PFSK-1 (cell line): ENCODE measurements at regions not wholly inside any gene's neighbourhood (a gene's known extent, or its start where the extent isn't known, plus 50 kb on each side); places are given as distances from the start of the nearest gene placed in this dataset.

Experiments used
- FOXP2 ChIP-seq: optimal IDR thresholded peaks from 2 replicates; pipeline ENCODE3; 2011; ENCODE audit warnings: borderline replicate concordance, control low read depth, inconsistent platforms; ENCODE audit not compliant: insufficient read depth; ENCODE audit errors: extremely low read length, extremely low read depth
- POLR2AphosphoS5 ChIP-seq: IDR thresholded peaks from 2 replicates; pipeline ENCODE4 v1.6.1; 2012; ENCODE audit warnings: low read depth, mild to moderate bottlenecking, control low read depth, low read length, moderate library complexity
- REST ChIP-seq, 2 experiments: IDR thresholded peaks; 2 replicates each; pipeline versions ENCODE4 v1.6.1 to v1.8.0; 2011 to 2012; ENCODE audit warnings: low read depth in 2 of 2, low read length in 2 of 2, control low read depth in 1 of 2, inconsistent platforms in 1 of 2, mild to moderate bottlenecking in 1 of 2, moderate library complexity in 1 of 2; ENCODE audit not compliant: insufficient read depth in 1 of 2
- SIN3A ChIP-seq: IDR thresholded peaks from 2 replicates; pipeline ENCODE4 v1.6.1; 2012; ENCODE audit warnings: mild to moderate bottlenecking, low read length, moderate library complexity, borderline replicate concordance; ENCODE audit not compliant: insufficient read depth
- TAF1 ChIP-seq: IDR thresholded peaks from 2 replicates; pipeline ENCODE4 v1.6.1; 2012; ENCODE audit warnings: low read length, control low read depth, borderline replicate concordance; ENCODE audit not compliant: insufficient read depth

- no peak for TF ChIP-seq SIN3A
- TF ChIP-seq FOXP2 = no peak
- TF ChIP-seq TAF1 = no peak
- no peak for TF ChIP-seq REST (IDR thresholded peaks at IDR 0.05; ENCODE audit: insufficient read depth in 1 of 2, low read depth in 2 of 2, low read length in 2 of 2)
- no peak for TF ChIP-seq POLR2AphosphoS5
Observed at GRCh38 chr2:55973673-55974072, 50.1 kb upstream of the EFEMP1 start.

GRCh38 chr2:55976681-55977080, 53.1 kb upstream of the EFEMP1 start:
- TF ChIP-seq FOXP2 (no peak), SIN3A (no peak), TAF1 (no peak), POLR2AphosphoS5 (no peak), REST (IDR thresholded peaks at IDR 0.05; ENCODE audit: insufficient read depth in 1 of 2, low read depth in 2 of 2, low read length in 2 of 2) (no peak)

GRCh38 chr2:55985406-55985805, 61.8 kb upstream of the EFEMP1 start:
- TF ChIP-seq TAF1 (no peak), FOXP2 (no peak), REST (IDR thresholded peaks at IDR 0.05; ENCODE audit: insufficient read depth in 1 of 2, low read depth in 2 of 2, low read length in 2 of 2) (no peak), SIN3A (no peak), POLR2AphosphoS5 (no peak)

GRCh38 chr2:55986001-55986400, 62.4 kb upstream of the EFEMP1 start:
- TF ChIP-seq FOXP2 (no peak), SIN3A (no peak), POLR2AphosphoS5 (no peak), TAF1 (no peak), REST (IDR thresholded peaks at IDR 0.05; ENCODE audit: insufficient read depth in 1 of 2, low read depth in 2 of 2, low read length in 2 of 2) (no peak)

- TF ChIP-seq POLR2AphosphoS5 = no peak
Observed at GRCh38 chr2:55986700-55987440, 63.3 kb upstream of the EFEMP1 start.
